ENCODE measurements at regions not wholly inside any gene's neighbourhood (a gene's known extent, or its start where the extent isn't known, plus 50 kb on each side); places are given as distances from the start of the nearest gene placed in this dataset.
"Not testable (repeated sequence)": the region's sequence is repeated elsewhere in the genome, so short reads cannot be mapped to it uniquely, and the experiment has no call there.

DNA sequence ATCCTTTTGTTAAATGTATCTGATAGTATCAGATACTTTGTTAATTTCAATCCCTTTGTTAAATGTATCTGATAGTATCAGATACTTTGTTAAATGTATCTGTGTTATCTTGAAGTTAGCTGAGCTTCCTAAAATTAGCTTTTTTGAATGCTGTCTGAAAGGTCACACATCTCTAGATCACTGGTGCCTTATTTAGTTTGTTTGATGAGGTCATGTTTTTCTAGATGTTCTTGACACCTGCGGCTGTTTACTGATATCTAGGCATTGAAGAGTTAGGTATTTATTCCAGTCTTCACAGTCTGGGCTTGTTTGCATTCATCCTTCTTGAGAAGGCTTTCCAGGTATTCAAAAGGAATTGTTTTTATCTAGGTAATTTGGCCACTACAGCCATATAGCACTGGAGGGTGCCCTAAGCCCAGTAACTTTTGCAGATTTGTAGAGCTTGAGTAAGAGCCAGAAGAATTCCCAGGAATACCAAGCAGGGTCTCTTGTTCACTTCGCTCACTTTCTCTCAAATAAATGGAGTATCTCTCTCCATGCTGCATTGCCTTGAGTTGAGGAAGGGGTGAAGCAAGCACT lies 435.4 kb upstream of the GRAMD2B start:
- no peak overlapping the region for H3K4me3 Mint-ChIP-seq
- Histone ChIP-seq H3K4me3 (ENCODE audit: low read depth, low read length) (no peak overlapping the region), H3K36me3 (ENCODE audit: control insufficient read depth, insufficient read depth, low read length) (no peaks in the 10 kb centered on the region), H3K27me3 (ENCODE audit: control insufficient read depth, insufficient read depth, low read length) (no peaks in the 10 kb centered on the region), H3K4me1 (ENCODE audit: control insufficient read depth, insufficient read depth, low read length, poor library complexity, severe bottlenecking) (no peaks in the 10 kb centered on the region), H3K9me3 (ENCODE audit: control insufficient read depth in 2 of 2, low read length in 2 of 2) (no peaks in the 10 kb centered on the region), H3K27ac (ENCODE audit: insufficient read depth, low read length, poor library complexity, severe bottlenecking) (no peak overlapping the region)
- DNase-seq (no peak), ATAC-seq (ENCODE audit: low read depth in 2 of 2) (no peak)
- H3K27me3 Mint-ChIP-seq: no peaks in the 10 kb centered on the region
- peaks cover 0 to 5% (median 1%) of the 10 kb centered on the region in 7 donors for H3K9me3 Mint-ChIP-seq
- no peaks in the 10 kb centered on the region for H3K4me1 Mint-ChIP-seq
- no peak overlapping the region for H3K27ac Mint-ChIP-seq
- H3K36me3 Mint-ChIP-seq: no peaks in the 10 kb centered on the region

DNA sequence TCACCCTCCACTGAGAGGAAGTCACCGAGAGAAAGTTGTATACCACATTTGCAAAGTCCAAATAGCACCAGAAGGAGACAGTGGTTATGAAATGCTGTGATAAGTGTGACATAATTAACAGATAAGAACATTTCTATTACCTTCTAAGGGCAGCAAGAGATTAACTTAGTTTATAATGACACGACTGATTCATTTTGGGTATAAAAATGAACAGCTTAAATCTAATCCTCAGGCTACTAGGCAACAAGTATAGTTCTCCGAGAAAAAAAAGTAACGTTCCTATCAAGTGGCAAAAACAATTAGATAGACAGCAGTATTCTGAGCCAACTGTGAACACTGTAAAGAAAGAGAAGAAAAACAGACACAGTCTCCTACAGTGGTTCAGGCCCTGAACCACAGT lies 431.2 kb upstream of the GRAMD2B start:
- no peak for ATAC-seq (ENCODE audit: low read depth in 2 of 2)
- H3K27ac Mint-ChIP-seq: no peak overlapping the region

DNA sequence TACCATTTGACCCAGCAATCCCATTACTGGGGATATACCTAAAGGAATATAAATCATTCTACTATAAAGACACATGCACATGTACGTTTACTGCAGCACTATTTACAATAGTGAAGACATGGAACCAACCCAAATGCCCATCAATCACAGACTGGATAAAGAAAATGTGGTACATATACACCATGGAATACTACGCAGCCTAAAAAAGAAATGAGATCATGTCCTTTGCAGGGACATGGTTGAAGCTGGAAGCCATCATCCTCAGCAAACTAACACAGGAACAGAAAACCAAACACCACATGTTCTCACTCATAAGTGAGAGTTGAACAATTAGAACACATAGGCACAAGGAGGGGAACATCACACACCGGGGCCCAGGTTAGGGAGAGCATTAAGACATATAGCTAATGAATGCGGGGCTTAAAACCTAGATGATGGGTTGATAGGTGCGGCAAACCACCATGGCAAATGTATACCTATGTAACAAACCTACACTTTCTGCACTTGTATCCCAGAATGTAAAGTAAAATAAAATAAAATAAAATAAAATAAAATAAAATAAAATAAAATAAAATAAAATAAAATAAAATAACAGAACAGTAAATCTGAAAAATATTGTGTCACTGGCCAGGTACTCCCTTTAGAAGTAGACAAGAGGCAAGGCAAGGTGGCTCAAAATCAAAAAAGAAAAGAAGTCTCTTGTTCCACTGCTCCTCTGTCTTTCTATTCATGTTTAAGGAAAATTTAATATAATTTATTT lies 423.8 kb upstream of the GRAMD2B start:
- ATAC-seq (ENCODE audit: low read depth in 2 of 2); H3K4me1 Mint-ChIP-seq; H3K27me3 Mint-ChIP-seq: not testable (repeated sequence)

More for the DNA sequence above, 431.2 kb upstream of the GRAMD2B start:
- H3K36me3 ChIP-seq (ENCODE audit: control insufficient read depth, insufficient read depth, low read length): no peaks in the 10 kb centered on the region
- no peaks in the 10 kb centered on the region for H3K27me3 ChIP-seq (ENCODE audit: control insufficient read depth, insufficient read depth, low read length)
- H3K4me3 ChIP-seq (ENCODE audit: low read depth, low read length): no peak overlapping the region
- no peak for DNase-seq
- Mint-ChIP-seq H3K27me3 (no peaks in the 10 kb centered on the region), H3K36me3 (no peaks in the 10 kb centered on the region), H3K4me3 (no peak overlapping the region), H3K4me1 (no peaks in the 10 kb centered on the region), H3K9me3 (peaks cover 0 to 8% (median 3%) of the 10 kb centered on the region in 7 donors)
- H3K9me3 ChIP-seq (ENCODE audit: control insufficient read depth in 2 of 2, low read length in 2 of 2): peaks cover 0 to 2% of the 10 kb centered on the region in 2 experiments
- H3K27ac ChIP-seq (ENCODE audit: insufficient read depth, low read length, poor library complexity, severe bottlenecking): no peak overlapping the region
- no peaks in the 10 kb centered on the region for H3K4me1 ChIP-seq (ENCODE audit: control insufficient read depth, insufficient read depth, low read length, poor library complexity, severe bottlenecking)

DNA sequence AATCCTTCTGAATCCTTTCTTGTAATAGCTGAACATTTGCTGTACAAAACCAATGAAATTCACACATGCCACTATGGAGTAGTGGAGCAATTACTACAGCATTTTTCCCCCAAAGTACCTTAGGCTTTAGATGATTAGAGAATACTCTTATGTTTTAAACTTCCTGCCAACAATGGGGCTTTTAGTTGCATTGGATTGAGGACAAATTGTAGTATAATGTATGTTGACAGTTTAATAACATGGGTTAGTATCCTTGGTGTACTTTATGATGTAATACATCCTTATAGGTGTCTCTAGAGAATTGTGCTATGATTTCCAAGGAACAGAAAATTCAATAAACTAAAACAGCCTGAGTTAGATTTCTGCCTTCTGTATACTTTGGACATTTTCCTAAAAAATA lies 422.7 kb upstream of the GRAMD2B start:
- no peak overlapping the region for H3K4me3 ChIP-seq (ENCODE audit: low read depth, low read length)
- no peaks in the 10 kb centered on the region for H3K4me1 Mint-ChIP-seq
- H3K9me3 ChIP-seq (ENCODE audit: control insufficient read depth in 2 of 2, low read length in 2 of 2): no peaks in the 10 kb centered on the region
- no peak for DNase-seq
- no peaks in the 10 kb centered on the region for H3K4me1 ChIP-seq (ENCODE audit: control insufficient read depth, insufficient read depth, low read length, poor library complexity, severe bottlenecking)
- no peaks in the 10 kb centered on the region for H3K27me3 ChIP-seq (ENCODE audit: control insufficient read depth, insufficient read depth, low read length)
- H3K27ac ChIP-seq (ENCODE audit: insufficient read depth, low read length, poor library complexity, severe bottlenecking): no peak overlapping the region
- no peaks in the 10 kb centered on the region for H3K27me3 Mint-ChIP-seq
- no peak for ATAC-seq (ENCODE audit: low read depth in 2 of 2)
- no peak overlapping the region for H3K4me3 Mint-ChIP-seq
- no peak overlapping the region for H3K27ac Mint-ChIP-seq
- H3K36me3 ChIP-seq (ENCODE audit: control insufficient read depth, insufficient read depth, low read length): no peaks in the 10 kb centered on the region
- H3K36me3 Mint-ChIP-seq: no peaks in the 10 kb centered on the region
- H3K9me3 Mint-ChIP-seq: peaks cover 0 to 14% (median 0%) of the 10 kb centered on the region in 7 donors

More for the DNA sequence above, 423.8 kb upstream of the GRAMD2B start:
- H3K27me3 ChIP-seq (ENCODE audit: control insufficient read depth, insufficient read depth, low read length); DNase-seq; H3K27ac Mint-ChIP-seq; H3K4me3 Mint-ChIP-seq; H3K36me3 Mint-ChIP-seq; H3K4me3 ChIP-seq (ENCODE audit: low read depth, low read length); H3K4me1 ChIP-seq (ENCODE audit: control insufficient read depth, insufficient read depth, low read length, poor library complexity, severe bottlenecking); H3K27ac ChIP-seq (ENCODE audit: insufficient read depth, low read length, poor library complexity, severe bottlenecking); H3K9me3 ChIP-seq (ENCODE audit: control insufficient read depth in 2 of 2, low read length in 2 of 2); H3K36me3 ChIP-seq (ENCODE audit: control insufficient read depth, insufficient read depth, low read length): not testable (repeated sequence)
- H3K9me3 Mint-ChIP-seq: peaks cover 0 to 14% (median 0%) of the 10 kb centered on the region in 7 donors

DNA sequence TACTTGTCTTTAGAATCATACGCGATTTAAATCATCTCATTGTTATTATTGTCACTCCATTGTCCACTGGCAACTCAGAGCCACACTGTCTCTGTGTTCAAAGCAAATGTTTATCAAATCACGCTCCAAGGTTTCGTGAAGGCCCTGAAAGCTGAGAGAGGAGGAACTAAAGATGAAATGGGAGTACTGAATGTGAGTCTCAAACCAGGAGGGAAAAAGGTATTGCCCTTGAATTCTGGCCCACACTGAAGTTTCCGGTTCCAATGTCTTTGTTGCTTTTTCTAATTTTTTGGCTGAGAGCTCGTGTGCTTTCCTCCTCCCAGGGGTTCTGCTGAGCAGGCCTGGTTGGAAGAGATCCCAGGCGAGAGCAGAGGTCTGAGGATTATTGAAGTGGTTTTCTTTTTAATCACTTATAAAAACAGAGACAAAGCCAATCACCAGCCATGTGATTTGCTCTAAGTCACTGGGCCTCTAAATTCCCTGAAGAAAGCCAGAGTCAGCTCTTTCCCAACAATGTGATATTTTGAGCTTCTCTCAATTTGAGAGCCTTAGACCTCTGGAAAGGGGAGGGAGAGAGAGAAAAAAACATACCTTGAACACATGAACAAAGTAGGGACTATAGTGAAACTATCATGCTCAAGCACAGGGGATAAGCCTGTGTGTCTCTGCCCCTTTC lies 420.8 kb upstream of the GRAMD2B start:
- DNase-seq (no peak), ATAC-seq (ENCODE audit: low read depth in 2 of 2) (no peak)
- Histone ChIP-seq H3K9me3 (ENCODE audit: control insufficient read depth in 2 of 2, low read length in 2 of 2) (no peaks in the 10 kb centered on the region), H3K27me3 (ENCODE audit: control insufficient read depth, insufficient read depth, low read length) (no peaks in the 10 kb centered on the region), H3K36me3 (ENCODE audit: control insufficient read depth, insufficient read depth, low read length) (no peaks in the 10 kb centered on the region), H3K4me3 (ENCODE audit: low read depth, low read length) (no peak overlapping the region), H3K27ac (ENCODE audit: insufficient read depth, low read length, poor library complexity, severe bottlenecking) (no peak overlapping the region), H3K4me1 (ENCODE audit: control insufficient read depth, insufficient read depth, low read length, poor library complexity, severe bottlenecking) (no peaks in the 10 kb centered on the region)
- Mint-ChIP-seq H3K36me3 (no peaks in the 10 kb centered on the region), H3K27me3 (no peaks in the 10 kb centered on the region), H3K4me3 (no peak overlapping the region), H3K4me1 (no peaks in the 10 kb centered on the region), H3K27ac (no peak overlapping the region), H3K9me3 (peaks cover 0 to 5% (median 0%) of the 10 kb centered on the region in 7 donors)

DNA sequence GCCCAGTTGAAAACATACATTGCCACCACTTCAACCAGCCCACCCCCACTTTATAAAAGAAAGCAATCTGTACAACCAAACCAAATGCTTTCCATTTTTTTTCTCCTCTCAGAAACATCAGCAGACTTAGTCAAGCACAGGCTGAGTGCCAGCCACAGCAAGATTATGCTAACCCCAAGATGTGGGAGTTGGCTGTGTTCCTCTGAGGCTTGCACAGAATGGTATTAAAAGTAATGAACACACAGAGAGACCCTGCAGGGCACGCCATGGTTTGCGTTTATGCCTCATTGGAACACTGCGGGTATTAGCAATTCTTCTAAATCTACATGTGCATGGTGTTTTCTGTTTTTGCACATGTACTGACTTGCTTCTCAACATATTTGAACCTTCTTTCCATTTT lies 419.9 kb upstream of the GRAMD2B start:
- H3K36me3 Mint-ChIP-seq: no peaks in the 10 kb centered on the region

DNA sequence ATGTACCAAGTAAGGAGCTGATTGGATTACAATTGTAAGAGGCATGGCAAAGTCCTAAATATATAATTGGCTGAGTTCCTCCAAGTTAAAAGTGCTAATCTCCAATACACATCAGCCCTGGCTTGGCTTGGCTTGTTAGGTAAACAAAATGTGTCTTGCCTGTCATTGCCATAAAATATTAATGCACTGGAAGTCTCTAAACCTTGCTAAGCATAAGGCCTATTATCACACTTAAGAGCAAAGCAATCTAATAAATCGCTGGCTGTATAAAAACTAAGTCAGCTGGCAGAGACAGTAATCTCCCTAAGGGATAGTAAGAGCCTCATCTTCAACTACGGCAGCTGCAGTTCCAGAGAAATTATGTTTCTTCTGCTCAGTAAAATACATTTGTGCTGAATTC lies 418.6 kb upstream of the GRAMD2B start:
- Mint-ChIP-seq H3K4me1 (no peaks in the 10 kb centered on the region), H3K27me3 (no peaks in the 10 kb centered on the region), H3K4me3 (no peak overlapping the region), H3K36me3 (no peaks in the 10 kb centered on the region), H3K9me3 (peaks cover 0 to 6% (median 0%) of the 10 kb centered on the region in 7 donors), H3K27ac (no peak overlapping the region)
- Histone ChIP-seq H3K36me3 (ENCODE audit: control insufficient read depth, insufficient read depth, low read length) (no peaks in the 10 kb centered on the region), H3K9me3 (ENCODE audit: control insufficient read depth in 2 of 2, low read length in 2 of 2) (no peaks in the 10 kb centered on the region), H3K4me3 (ENCODE audit: low read depth, low read length) (no peak overlapping the region), H3K27me3 (ENCODE audit: control insufficient read depth, insufficient read depth, low read length) (no peaks in the 10 kb centered on the region), H3K27ac (ENCODE audit: insufficient read depth, low read length, poor library complexity, severe bottlenecking) (no peak overlapping the region), H3K4me1 (ENCODE audit: control insufficient read depth, insufficient read depth, low read length, poor library complexity, severe bottlenecking) (no peaks in the 10 kb centered on the region)
- DNase-seq (no peak), ATAC-seq (ENCODE audit: low read depth in 2 of 2) (no peak)

More for the DNA sequence above, 419.9 kb upstream of the GRAMD2B start:
- Mint-ChIP-seq H3K4me1 (no peaks in the 10 kb centered on the region), H3K4me3 (no peak overlapping the region), H3K27ac (no peak overlapping the region), H3K9me3 (peaks cover 0 to 6% (median 2%) of the 10 kb centered on the region in 7 donors), H3K27me3 (no peaks in the 10 kb centered on the region)
- H3K4me3 ChIP-seq (ENCODE audit: low read depth, low read length): no peak overlapping the region
- no peaks in the 10 kb centered on the region for H3K9me3 ChIP-seq (ENCODE audit: control insufficient read depth in 2 of 2, low read length in 2 of 2)
- no peaks in the 10 kb centered on the region for H3K4me1 ChIP-seq (ENCODE audit: control insufficient read depth, insufficient read depth, low read length, poor library complexity, severe bottlenecking)
- no peak overlapping the region for H3K27ac ChIP-seq (ENCODE audit: insufficient read depth, low read length, poor library complexity, severe bottlenecking)
- no peak for DNase-seq
- no peak for ATAC-seq (ENCODE audit: low read depth in 2 of 2)
- H3K27me3 ChIP-seq (ENCODE audit: control insufficient read depth, insufficient read depth, low read length): no peaks in the 10 kb centered on the region
- no peaks in the 10 kb centered on the region for H3K36me3 ChIP-seq (ENCODE audit: control insufficient read depth, insufficient read depth, low read length)
